ENCODE measurements at regions not wholly inside any gene's neighbourhood (a gene's known extent, or its start where the extent isn't known, plus 50 kb on each side); places are given as distances from the start of the nearest gene placed in this dataset.

- DNase-seq: no peak
These were observed 371.4 kb downstream of the SOX2 start for GRCh38 chr3:182083112-182083511.

DNA sequence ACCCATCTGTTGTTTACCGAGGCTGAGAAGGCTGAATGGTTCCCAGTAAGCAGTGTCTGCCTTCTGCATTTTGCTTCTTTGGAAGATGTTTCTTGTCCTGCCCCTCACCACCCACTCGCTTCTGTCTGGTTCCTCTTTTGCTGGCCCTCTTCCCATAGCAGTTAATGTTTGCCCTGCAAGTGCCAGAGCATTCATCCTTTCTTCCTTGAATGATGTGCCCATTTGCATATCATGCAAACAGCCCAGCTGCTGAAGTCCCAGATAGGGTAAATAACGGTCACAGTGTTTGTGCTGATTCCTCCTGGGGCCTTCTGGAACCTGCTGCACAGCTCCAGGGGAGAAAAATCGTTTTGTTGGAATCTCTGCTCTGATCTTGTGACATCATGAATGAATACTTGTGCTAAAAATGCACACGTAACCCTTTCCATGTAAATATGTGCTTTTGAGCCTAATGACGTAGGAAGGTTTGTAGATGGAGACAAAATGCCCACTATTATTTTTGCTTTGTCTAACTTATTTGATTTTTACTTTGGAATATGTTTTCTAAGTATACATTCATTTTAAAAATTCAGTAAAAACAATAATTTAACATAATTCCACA, 381.0 kb downstream of the SOX2 start:
- DNase-seq: peak; percentile 91

- DNase-seq: no peak
These were observed 382.6 kb downstream of the SOX2 start for GRCh38 chr3:182094321-182094720.

GRCh38 chr3:182104881-182105280, 393.2 kb downstream of the SOX2 start:
- DNase-seq: peak; percentile 53

DNA sequence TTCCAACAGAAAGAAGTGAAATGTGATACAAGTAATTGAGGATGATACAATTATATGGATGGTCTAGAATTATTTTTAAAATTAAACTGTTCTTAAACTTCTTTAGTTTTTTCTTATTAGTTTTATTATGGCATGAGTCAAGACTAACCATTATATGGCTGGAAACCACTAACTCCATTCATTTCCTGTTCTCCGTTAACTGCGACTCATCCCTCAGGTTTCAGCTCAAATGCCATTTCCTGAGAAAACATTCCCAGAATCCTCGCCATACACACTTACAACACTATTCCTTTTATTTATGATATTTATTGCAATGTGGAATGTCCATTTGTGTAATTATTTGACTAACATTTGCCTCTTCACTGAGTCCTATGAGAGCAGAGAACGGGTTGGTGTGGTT, 394.1 kb downstream of the SOX2 start:
- no peak for DNase-seq

GRCh38 chr3:182108371-182108770, 396.6 kb downstream of the SOX2 start:
- DNase-seq: no peak

GRCh38 chr3:182111967-182112366, 400.2 kb downstream of the SOX2 start:
- no peak for DNase-seq

DNA sequence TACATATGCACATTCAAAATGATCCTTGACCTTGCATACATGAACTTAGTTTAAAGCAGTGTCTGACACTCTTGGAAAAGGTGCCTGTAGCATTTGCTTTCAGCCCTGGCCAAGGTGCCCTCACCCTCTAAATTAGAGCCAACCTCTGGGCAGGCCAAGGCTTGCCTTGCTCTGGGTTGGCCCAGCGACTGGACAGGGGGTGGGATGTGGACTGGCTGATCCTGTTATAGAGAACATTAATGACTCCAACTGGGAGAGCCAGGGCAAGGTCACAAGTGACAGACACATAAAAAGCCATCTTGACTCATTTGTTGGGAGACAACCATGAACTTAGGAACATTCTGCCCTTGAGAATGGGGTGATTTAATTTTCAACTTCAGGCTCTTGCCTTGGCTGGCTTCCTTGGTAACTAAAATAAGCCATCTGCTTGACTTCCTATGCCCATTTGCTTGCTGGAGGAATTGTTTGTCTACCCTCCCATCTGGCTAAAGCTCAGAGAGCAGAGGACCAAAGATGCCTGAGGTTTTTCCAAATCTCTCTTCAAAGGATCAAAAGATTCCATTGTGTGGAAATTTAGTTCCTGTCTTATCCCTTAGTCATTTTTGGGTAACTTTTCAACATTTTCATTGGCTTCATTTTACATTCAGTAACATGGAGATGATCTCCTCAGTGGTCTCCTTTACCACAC, 403.7 kb downstream of the SOX2 start:
- no peak for DNase-seq

DNA sequence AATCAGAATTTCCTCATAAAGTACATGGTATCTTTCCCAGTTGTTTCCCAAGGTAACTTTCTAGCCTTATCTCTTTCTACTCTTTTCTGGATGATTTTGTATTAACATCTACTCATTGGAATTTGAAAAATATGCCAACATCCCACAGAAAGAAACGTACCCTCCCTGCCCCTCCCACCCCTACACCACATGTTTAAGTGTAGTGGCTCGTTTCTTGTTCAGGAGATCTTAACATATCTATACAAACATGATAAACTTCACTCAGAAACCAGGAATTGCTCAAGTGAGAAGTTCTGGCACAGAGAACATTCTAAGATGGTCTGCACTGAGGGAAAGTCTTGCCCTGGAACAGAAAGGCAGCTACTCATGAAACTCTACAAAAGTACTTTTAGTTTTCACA, 404.7 kb downstream of the SOX2 start:
- no peak for DNase-seq

- no peak for DNase-seq
These were observed 405.4 kb downstream of the SOX2 start for GRCh38 chr3:182117131-182117530.

- DNase-seq: no peak
These were observed 405.9 kb downstream of the SOX2 start for GRCh38 chr3:182117583-182117982.

- no peak for DNase-seq
These were observed 406.3 kb downstream of the SOX2 start for GRCh38 chr3:182118066-182118465.

DNA sequence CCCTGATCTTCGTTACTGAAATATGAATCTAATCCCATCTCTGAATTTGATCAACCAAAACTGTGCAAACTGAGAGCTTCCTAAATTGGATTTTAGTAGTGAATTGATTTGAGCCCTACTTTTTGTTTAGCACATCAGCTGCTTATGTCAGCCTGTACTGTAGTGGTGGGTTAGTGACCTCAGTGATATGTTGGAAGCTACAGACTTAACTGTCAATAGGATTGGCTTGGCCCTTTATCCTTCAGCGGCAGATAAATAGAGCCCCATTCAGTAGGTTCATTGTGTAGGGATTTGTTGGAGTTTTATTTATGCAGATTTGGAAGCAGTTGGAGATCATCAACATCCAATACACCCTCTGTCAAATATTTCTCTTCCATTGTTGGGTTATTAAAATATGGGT, 409.7 kb downstream of the SOX2 start:
- DNase-seq: no peak

- no peak for DNase-seq
These were observed 411.1 kb downstream of the SOX2 start for GRCh38 chr3:182122779-182123178.

- no peak for DNase-seq
These were observed 412.5 kb downstream of the SOX2 start for GRCh38 chr3:182124187-182124586.

DNA sequence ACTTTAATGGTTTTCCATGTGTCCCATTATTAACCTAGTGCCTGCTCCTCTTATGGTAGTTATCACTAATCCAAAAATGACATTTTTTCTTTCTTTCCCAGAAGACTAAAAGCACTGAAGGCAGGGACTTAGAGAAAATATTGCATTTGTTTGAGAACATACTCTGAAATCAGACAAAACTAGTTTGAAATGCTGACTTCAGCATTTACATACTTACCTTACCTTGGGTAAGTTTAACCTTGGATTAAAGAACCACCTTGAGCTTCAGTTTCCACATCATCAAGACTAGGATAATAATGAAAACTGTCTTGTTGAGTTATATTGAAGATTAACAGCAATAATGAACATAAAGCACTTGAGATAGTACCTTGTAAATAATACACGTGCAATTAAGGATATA, 413.0 kb downstream of the SOX2 start:
- no peak for DNase-seq

- DNase-seq: no peak
These were observed 418.0 kb downstream of the SOX2 start for GRCh38 chr3:182129740-182130139.

- DNase-seq: no peak
These were observed 422.0 kb downstream of the SOX2 start for GRCh38 chr3:182133752-182134151.

DNA sequence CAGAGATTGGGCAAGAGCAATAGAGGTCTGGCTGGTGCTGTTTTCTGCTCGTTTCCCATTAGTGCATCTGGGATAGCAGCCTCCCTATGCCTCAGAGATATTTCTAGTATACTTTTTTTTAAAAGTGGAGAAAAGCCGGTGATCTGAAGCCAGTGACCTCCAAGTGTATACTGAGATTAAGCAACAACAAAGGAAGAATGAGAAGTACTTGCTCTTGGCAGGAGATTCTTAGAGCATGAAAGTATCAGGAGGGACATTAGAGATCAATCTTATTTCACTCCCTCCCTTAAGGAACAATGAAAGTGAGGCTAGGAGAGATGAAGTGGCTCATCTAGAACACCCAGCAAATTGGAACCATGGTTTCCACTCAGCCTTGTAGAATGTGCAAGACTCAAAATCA, 423.3 kb downstream of the SOX2 start:
- no peak for DNase-seq

DNA sequence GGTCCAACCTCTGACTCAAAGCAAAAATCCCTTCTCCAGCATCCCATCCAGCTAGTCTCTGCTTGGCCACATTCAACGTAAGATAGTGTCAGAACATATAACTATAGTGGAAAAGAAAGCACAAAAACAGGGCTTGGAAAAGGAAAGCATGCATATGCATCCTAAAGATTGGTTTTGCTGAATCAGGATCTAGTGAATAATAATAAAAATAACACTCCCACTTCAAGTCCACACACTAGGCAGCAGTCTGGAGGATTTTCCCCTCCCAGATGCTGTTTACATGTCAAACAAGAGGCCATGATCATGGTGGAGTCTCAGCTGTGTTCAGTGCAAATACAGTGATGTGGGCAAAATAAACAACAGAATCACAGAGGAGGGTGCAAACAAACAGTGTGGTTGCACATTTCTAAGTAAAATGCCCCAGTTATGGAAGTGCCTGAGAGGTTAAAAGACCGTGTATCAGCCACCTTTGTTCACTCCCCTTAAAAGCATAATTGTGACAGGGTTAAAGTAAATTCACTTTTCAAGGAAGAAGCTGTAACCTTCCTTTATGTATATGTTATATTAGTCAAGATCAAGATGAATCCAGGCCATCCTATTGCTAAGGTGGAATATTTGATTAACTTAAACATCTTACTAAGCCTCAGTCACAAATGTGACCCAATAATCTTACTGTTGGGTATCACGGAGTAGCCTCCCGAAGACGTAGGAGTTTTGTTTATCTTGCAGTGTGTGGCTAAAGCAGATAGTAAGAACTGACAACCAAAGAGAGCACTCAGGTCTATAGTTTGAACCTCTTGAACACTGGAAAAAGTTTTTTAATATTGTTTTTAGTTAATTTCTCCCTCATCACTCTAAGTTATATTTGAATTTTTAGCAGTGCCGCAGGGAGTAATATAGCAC, 424.5 kb downstream of the SOX2 start:
- no peak for DNase-seq

GRCh38 chr3:182138393-182138792, 426.7 kb downstream of the SOX2 start:
- DNase-seq: no peak

DNA sequence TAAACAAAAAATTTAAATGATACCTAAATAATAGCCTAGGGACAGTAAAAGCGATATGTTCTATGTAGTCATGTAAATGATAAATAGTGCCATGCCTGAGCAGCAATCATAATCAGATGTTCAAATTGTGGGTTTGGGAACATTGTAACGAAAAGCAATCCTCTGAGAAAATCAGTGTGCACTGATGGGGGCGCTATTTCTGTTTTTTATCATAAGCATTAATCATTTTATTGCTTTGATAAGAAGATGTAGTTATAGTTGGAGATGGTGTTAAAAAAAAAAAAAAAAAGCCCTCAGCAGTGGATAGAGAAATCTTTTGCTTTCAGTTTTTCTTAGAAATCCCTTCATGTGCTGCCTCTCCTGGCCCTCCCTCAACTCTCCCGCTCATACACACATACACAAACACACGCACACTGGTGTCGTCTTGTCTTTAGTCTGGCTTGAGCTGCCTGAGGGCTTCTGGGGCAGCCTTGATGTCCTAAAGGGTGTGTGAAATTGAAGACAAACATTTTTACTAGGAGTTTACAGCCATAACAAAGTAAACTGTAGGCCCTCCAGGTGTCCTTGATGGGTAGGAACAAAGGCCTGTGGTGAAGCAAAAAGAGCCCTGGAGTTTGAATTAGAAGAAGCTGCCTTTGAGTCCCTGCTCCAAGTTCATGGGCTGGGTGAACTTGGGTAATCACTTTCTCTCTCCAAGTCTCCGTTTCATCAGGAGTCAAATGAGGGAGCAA, 428.1 kb downstream of the SOX2 start:
- no peak for DNase-seq

- DNase-seq: no peak
These were observed 431.2 kb downstream of the SOX2 start for GRCh38 chr3:182142928-182143327.

Measured in NCI-H1694 treated with DMSO at 0.1 percent for 48 hours (cell line).